KMS-11 (cell line): ENCODE measurements at regions not wholly inside any gene's neighbourhood (a gene's known extent, or its start where the extent isn't known, plus 50 kb on each side); places are given as distances from the start of the nearest gene placed in this dataset.

Experiments used
- H2AFZ ChIP-seq: fragments of 200-600 bp; sonication (generic); 2 replicates; pipeline ENCODE4 v1.6.1; 2016; ENCODE audit warnings: antibody characterized with exemption, mixed run types, low read depth
- H3K27ac ChIP-seq: fragments of 200-600 bp; sonication (generic); 2 replicates; pipeline ENCODE4 v1.6.1; 2016; ENCODE audit warnings: mild to moderate bottlenecking, mixed run types
- H3K27me3 ChIP-seq: fragments of 200-600 bp; sonication (generic); 2 replicates; pipeline ENCODE4 v1.6.1; 2017; ENCODE audit warnings: mild to moderate bottlenecking, low read depth, mixed run types, moderate library complexity; ENCODE audit not compliant: insufficient read depth
- H3K36me3 ChIP-seq: fragments of 200-600 bp; sonication (generic); 2 replicates; pipeline ENCODE4 v1.6.1; 2017; ENCODE audit warnings: mild to moderate bottlenecking, mixed run types; ENCODE audit not compliant: insufficient read depth
- H3K4me1 ChIP-seq: fragments of 200-600 bp; sonication (generic); 2 replicates; pipeline ENCODE4 v1.6.1; 2016; ENCODE audit warnings: mild to moderate bottlenecking, low read depth, mixed run types; ENCODE audit not compliant: poor library complexity, severe bottlenecking
- H3K4me2 ChIP-seq: fragments of 200-600 bp; sonication (generic); 2 replicates; pipeline ENCODE4 v1.7.0; 2016; ENCODE audit warnings: mild to moderate bottlenecking, mixed run types
- H3K4me3 ChIP-seq: fragments of 200-600 bp; sonication (generic); IDR thresholded peaks from 2 replicates; pipeline ENCODE4 v1.6.1; 2017; ENCODE audit warnings: low read depth, low read length, mixed read lengths; ENCODE audit not compliant: insufficient read depth
- H3K79me2 ChIP-seq: fragments of 200-600 bp; sonication (generic); 2 replicates; pipeline ENCODE4 v1.6.1; 2016; ENCODE audit warnings: low read depth, mixed run types; ENCODE audit not compliant: insufficient read depth
- H3K9ac ChIP-seq: fragments of 200-600 bp; sonication (generic); 2 replicates; pipeline ENCODE4 v1.6.1; 2016; ENCODE audit warnings: mild to moderate bottlenecking, mixed run types
- H4K20me1 ChIP-seq: fragments of 200-600 bp; sonication (generic); 2 replicates; pipeline ENCODE4 v1.6.1; 2016; ENCODE audit warnings: mild to moderate bottlenecking, mixed run types; ENCODE audit not compliant: insufficient read depth
- TF ChIP-seq, protein P1 (sequence below): fragments of 200-600 bp; sonication (generic); conservative IDR thresholded peaks from 2 replicates; pipeline ENCODE4 v1.6.1; 2017; ENCODE audit warnings: low read depth, mild to moderate bottlenecking, antibody characterized with exemption, low read length, moderate library complexity, mixed read lengths

DNA sequence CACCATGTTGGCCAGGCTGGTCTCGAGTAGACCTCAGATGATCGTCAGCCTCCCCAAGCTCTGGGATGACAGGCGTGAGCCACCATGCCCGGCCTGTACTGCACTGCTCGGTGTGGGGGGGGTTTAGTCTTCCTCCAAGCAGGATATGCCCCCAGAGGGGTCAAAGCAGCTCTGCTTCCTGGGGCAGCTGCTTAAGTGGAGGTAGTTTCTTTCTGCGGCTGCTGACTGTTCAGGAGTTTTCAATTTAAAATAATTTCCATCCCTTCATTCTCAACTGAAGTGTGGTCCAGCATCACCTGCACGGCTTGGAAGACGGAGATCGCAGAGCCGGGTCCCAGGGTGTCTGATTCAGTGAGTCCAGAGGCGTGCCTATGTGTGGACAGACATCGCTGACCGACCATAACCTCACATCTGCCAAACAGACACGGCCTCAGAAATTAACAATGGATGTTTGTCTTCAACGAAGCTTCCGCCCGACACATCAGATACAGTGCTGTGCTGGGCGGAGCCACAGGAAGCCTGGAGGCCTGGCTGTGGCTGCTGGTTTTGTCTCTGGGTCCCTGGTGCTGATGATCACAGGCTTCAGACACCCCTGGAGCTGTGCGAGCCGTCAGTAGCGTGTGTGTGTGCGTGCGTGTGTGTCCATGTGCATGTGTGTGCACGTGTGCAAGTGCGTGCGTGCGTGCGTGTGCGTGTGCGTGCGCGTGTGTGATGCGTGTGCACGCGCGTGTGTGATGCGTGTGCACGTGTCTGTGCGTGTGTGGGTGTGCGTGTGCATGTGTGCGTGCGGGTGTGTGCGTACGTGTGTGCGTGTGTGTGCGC is 226.5 kb upstream of the PITRM1 start:
- Histone ChIP-seq H3K27ac (no peak overlapping the region), H3K4me2 (no peak overlapping the region), H3K79me2 (no peaks in the 10 kb centered on the region), H3K4me1 (no peaks in the 10 kb centered on the region), H3K27me3 (no peaks in the 10 kb centered on the region), H2AFZ (no peak overlapping the region), H4K20me1 (no peaks in the 10 kb centered on the region), H3K4me3 (no peak overlapping the region), H3K36me3 (no peaks in the 10 kb centered on the region), H3K9ac (no peak overlapping the region)
- TF ChIP-seq, protein P1, sequence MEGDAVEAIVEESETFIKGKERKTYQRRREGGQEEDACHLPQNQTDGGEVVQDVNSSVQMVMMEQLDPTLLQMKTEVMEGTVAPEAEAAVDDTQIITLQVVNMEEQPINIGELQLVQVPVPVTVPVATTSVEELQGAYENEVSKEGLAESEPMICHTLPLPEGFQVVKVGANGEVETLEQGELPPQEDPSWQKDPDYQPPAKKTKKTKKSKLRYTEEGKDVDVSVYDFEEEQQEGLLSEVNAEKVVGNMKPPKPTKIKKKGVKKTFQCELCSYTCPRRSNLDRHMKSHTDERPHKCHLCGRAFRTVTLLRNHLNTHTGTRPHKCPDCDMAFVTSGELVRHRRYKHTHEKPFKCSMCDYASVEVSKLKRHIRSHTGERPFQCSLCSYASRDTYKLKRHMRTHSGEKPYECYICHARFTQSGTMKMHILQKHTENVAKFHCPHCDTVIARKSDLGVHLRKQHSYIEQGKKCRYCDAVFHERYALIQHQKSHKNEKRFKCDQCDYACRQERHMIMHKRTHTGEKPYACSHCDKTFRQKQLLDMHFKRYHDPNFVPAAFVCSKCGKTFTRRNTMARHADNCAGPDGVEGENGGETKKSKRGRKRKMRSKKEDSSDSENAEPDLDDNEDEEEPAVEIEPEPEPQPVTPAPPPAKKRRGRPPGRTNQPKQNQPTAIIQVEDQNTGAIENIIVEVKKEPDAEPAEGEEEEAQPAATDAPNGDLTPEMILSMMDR = no peak

DNA sequence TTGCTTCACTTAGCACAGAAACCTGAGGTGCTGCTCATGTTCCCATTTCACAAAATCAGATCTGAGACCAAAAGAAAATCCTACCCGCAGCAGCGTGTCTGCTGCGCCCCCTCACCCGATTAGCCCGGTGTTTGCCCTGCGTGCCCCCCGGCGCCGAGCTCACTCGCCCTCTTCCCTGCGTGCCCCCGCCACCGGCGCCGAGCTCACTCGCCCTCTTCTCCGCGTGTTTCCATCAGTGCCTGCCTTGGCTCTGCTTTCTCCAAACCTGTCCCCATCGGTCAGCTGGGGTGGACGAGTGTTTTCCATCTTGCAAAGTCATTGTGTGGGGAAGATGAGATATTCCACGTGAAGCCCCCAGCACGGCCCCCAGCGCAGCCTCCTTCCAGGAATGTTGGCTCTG is 225.3 kb upstream of the PITRM1 start:
- Histone ChIP-seq H2AFZ (no peak overlapping the region), H3K4me2 (no peak overlapping the region), H3K79me2 (no peaks in the 10 kb centered on the region), H3K4me1 (no peaks in the 10 kb centered on the region), H3K27me3 (no peaks in the 10 kb centered on the region), H3K4me3 (no peak overlapping the region), H3K36me3 (no peaks in the 10 kb centered on the region), H4K20me1 (no peaks in the 10 kb centered on the region), H3K27ac (no peak overlapping the region), H3K9ac (no peak overlapping the region)
- TF ChIP-seq, protein P1 = no peak

DNA sequence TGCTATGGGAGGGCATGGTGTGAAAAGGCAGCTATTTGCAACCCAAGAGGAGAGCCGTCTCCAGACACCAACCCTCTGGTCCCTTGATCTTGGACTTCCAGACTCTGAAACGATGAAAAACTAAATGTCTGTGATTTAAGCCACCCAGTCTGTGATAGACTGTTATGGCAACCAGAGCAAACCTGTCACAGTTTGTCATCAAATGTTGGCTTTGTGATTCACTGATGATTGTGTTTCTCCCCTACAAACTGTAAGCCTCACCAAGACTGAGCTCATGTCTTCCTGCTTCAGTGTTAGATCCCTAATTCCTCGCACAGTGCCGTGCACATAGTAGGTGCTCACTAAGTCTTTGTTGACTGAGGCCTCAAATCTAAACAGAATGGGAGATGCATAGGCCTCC is 224.6 kb upstream of the PITRM1 start:
- no peaks in the 10 kb centered on the region for H3K4me1 ChIP-seq
- no peaks in the 10 kb centered on the region for H3K27me3 ChIP-seq
- H3K36me3 ChIP-seq = no peaks in the 10 kb centered on the region
- H4K20me1 ChIP-seq = no peaks in the 10 kb centered on the region
- no peak overlapping the region for H2AFZ ChIP-seq
- TF ChIP-seq, protein P1 = no peak
- H3K9ac ChIP-seq = no peak overlapping the region
- no peak overlapping the region for H3K27ac ChIP-seq
- no peak overlapping the region for H3K4me3 ChIP-seq
- H3K4me2 ChIP-seq = no peak overlapping the region
- no peaks in the 10 kb centered on the region for H3K79me2 ChIP-seq

DNA sequence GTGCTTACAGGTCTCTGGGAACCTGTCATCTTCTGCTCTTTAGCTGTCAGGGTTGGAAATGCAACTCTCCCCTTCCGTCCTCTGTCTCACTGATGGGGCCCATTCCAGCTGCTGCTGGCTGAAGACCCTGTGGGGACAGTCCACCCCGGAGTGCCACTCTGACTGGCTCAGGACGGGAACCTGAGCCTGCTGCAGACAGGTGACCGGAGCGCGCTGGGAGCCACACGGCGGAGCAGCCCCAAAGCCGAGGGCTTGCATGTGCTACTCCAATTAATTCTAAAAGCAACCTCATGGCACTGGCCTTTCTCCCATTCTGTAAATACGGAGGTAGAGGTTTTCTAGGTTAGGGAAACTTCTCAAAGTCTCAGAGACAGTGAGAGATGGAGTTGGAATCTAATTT is 223.5 kb upstream of the PITRM1 start:
- H4K20me1 ChIP-seq = no peaks in the 10 kb centered on the region
- TF ChIP-seq, protein P1 = no peak

More for the DNA sequence above, 223.5 kb upstream of the PITRM1 start:
- no peak overlapping the region for H3K27ac ChIP-seq
- no peak overlapping the region for H3K4me2 ChIP-seq
- no peak overlapping the region for H3K9ac ChIP-seq
- H3K4me1 ChIP-seq = no peaks in the 10 kb centered on the region
- H2AFZ ChIP-seq = no peak overlapping the region
- no peak overlapping the region for H3K4me3 ChIP-seq
- no peaks in the 10 kb centered on the region for H3K36me3 ChIP-seq
- no peaks in the 10 kb centered on the region for H3K27me3 ChIP-seq
- H3K79me2 ChIP-seq = no peaks in the 10 kb centered on the region
